A549 (cell line): ENCODE measurements at regions not wholly inside any gene's neighbourhood (a gene's known extent, or its start where the extent isn't known, plus 50 kb on each side); places are given as distances from the start of the nearest gene placed in this dataset.
A peak's percentile ranks its signal among the peaks of the same experiment; 100 is the strongest.

Source experiments
- ATAC-seq, 2 experiments: fragments of 200-7000 bp in 1 of 2; fragments of >200 bp in 1 of 2; cut with Nextera tagmentation in 1 of 2; cut with Tn5 transposase in 1 of 2; 3 replicates each; pipeline versions ENCODE4 v1.8.0 to v1.9.1; 2018 to 2020; ENCODE audit warnings: mild to moderate bottlenecking in 1 of 2, moderate library complexity in 1 of 2
- CTCF ChIA-PET: fragments of 300-600 bp; sonication (Branson Sonifier 250); formaldehyde crosslinking; extraction: SDS; loops from one replicate; lab custom pipeline; 2021; ENCODE audit warnings: antibody characterized with exemption, inconsistent platforms; lab: Yijun Ruan, JAX
- POLR2A ChIA-PET: fragments of 350-600 bp; formaldehyde crosslinking; extraction: SDS; loops from one replicate; lab custom pipeline; 2021; ENCODE audit warnings: antibody characterized with exemption, inconsistent platforms; lab: Yijun Ruan, JAX
- DNase-seq, 2 experiments: peaks; one replicate each; pipeline versions ENCODE4 v3.0.0 to v3.0.0-alpha.2; 2011 to 2016; ENCODE audit warnings: low read depth in 1 of 2, low spot score in 1 of 2
- FAIRE-seq: peaks from 2 replicates; lab custom pipeline; 2011; peaks lifted over from hg19 to GRCh38; lab: Jason Lieb, UNC
- H3K27ac ChIP-seq, 2 experiments: fragments of >200 bp; sonication (Bioruptor Twin); formaldehyde crosslinking; 3 replicates each; pipeline ENCODE4 v1.5.1; 2016 to 2017
- H3K4me1 ChIP-seq: fragments of >200 bp; sonication (Bioruptor Twin); formaldehyde crosslinking; 3 replicates; pipeline ENCODE4 v1.6.1; 2016
- H3K4me2 ChIP-seq: fragments of >200 bp; sonication (Bioruptor Twin); formaldehyde crosslinking; 3 replicates; pipeline ENCODE4 v1.6.1; 2016
- H3K4me3 ChIP-seq: fragments of >200 bp; sonication (Bioruptor Twin); formaldehyde crosslinking; 3 replicates; pipeline ENCODE4 v1.5.1; 2016
- H3K9me3 ChIP-seq: fragments of >200 bp; sonication (Bioruptor Twin); formaldehyde crosslinking; 3 replicates; pipeline ENCODE4 v1.6.1; 2016
- CBX2 ChIP-seq: fragments of 200-600 bp; sonication (generic); IDR thresholded peaks from 2 replicates; pipeline ENCODE4 v1.6.1; 2016; ENCODE audit warnings: low read depth, mild to moderate bottlenecking, borderline replicate concordance
- CBX8 ChIP-seq: fragments of 200-600 bp; sonication (generic); IDR thresholded peaks from 2 replicates; pipeline ENCODE4 v1.6.1; 2016
- CTCF ChIP-seq: fragments of >200 bp; sonication (Bioruptor Twin); formaldehyde crosslinking; IDR thresholded peaks from 3 replicates; pipeline ENCODE4 v1.5.1; 2016
- EHMT2 ChIP-seq: fragments of 200-600 bp; sonication (generic); IDR thresholded peaks from 2 replicates; pipeline ENCODE4 v1.6.1; 2016; ENCODE audit warnings: antibody characterized with exemption, low read depth, mild to moderate bottlenecking, moderate library complexity
- ELK1 ChIP-seq: fragments of 150-350 bp; IDR thresholded peaks from 2 replicates; pipeline ENCODE4 v1.6.1; 2014; ENCODE audit warnings: low read depth, mild to moderate bottlenecking, low read length
- FOSL2 ChIP-seq, 2 experiments: fragments of 450-650 bp in 1 of 2; fragments of >200 bp in 1 of 2; sonication (Bioruptor Twin) in 1 of 2; formaldehyde crosslinking; IDR thresholded peaks; 2 replicates each; pipeline versions ENCODE4 v1.5.0 to v1.6.1; 2016 to 2020; ENCODE audit warnings: mild to moderate bottlenecking in 1 of 2, moderate library complexity in 1 of 2
- GATA3 ChIP-seq: IDR thresholded peaks from 2 replicates; pipeline ENCODE4 v1.6.1; 2012; ENCODE audit warnings: borderline replicate concordance
- HEYL ChIP-seq: fragments of 250-450 bp; sonication (Bioruptor Pico); IDR thresholded peaks from 2 replicates; pipeline ENCODE4 v1.8.0; 2021; ENCODE audit warnings: mild to moderate bottlenecking, moderate library complexity
- KDM1A ChIP-seq: fragments of 200-600 bp; sonication (generic); IDR thresholded peaks from 2 replicates; pipeline ENCODE4 v1.6.1; 2016; ENCODE audit warnings: low read depth, mild to moderate bottlenecking
- KDM5A ChIP-seq: fragments of 200-600 bp; sonication (generic); IDR thresholded peaks from 2 replicates; pipeline ENCODE4 v1.6.1; 2016; ENCODE audit warnings: antibody characterized with exemption, mild to moderate bottlenecking
- MYC ChIP-seq: IDR thresholded peaks from 2 replicates; pipeline ENCODE4 v1.6.1; 2012; ENCODE audit warnings: mild to moderate bottlenecking, inconsistent platforms, low read length, improper control_type of control experiment, borderline replicate concordance
- NPAS2 ChIP-seq: fragments of 250-450 bp; sonication (Bioruptor Pico); IDR thresholded peaks from 2 replicates; pipeline ENCODE4 v1.8.0; 2022; ENCODE audit warnings: mild to moderate bottlenecking, moderate library complexity, borderline replicate concordance
- RAD21 ChIP-seq, 2 experiments: fragments of >200 bp in 1 of 2; sonication (Bioruptor Twin) in 1 of 2; formaldehyde crosslinking in 1 of 2; IDR thresholded peaks in 1 of 2; conservative IDR thresholded peaks in 1 of 2; 2 replicates in 1 of 2; 3 replicates in 1 of 2; pipeline ENCODE4 v1.6.1; 2012 to 2018; ENCODE audit warnings: inconsistent platforms in 1 of 2
- RFX5 ChIP-seq: fragments of 450-650 bp; IDR thresholded peaks from 2 replicates; pipeline ENCODE4 v1.7.1; 2014; ENCODE audit warnings: antibody characterized with exemption, mild to moderate bottlenecking, moderate library complexity
- RNF2 ChIP-seq: fragments of 200-600 bp; sonication (generic); IDR thresholded peaks from 2 replicates; pipeline ENCODE4 v1.6.1; 2016; ENCODE audit warnings: low read depth, mild to moderate bottlenecking, antibody characterized with exemption, moderate library complexity, borderline replicate concordance
- SMC3 ChIP-seq: fragments of >200 bp; sonication (Bioruptor Twin); formaldehyde crosslinking; IDR thresholded peaks from 3 replicates; pipeline ENCODE4 v1.6.1; 2018; ENCODE audit warnings: inconsistent platforms
- SREBF2 ChIP-seq: fragments of 450-650 bp; IDR thresholded peaks from 2 replicates; pipeline ENCODE4 v1.6.1; 2014; ENCODE audit warnings: mild to moderate bottlenecking, moderate library complexity
- TFCP2L1 ChIP-seq: fragments of 250-450 bp; sonication (Bioruptor Pico); IDR thresholded peaks from 2 replicates; pipeline ENCODE4 v1.5.0; 2021; ENCODE audit warnings: mild to moderate bottlenecking
- TP53 ChIP-seq: fragments of 250-450 bp; sonication (Bioruptor Pico); IDR thresholded peaks from 2 replicates; pipeline ENCODE4 v1.5.0; 2021; ENCODE audit warnings: mild to moderate bottlenecking, moderate library complexity
- ZFP36 ChIP-seq: fragments of 450-650 bp; IDR thresholded peaks from 2 replicates; pipeline ENCODE4 v1.6.1; 2014; ENCODE audit warnings: borderline replicate concordance; ENCODE audit not compliant: partially characterized antibody
- ZNF302 ChIP-seq: fragments of 250-450 bp; sonication (Bioruptor Pico); IDR thresholded peaks from 2 replicates; pipeline ENCODE4 v1.9.0; 2021; ENCODE audit warnings: inconsistent platforms, mild to moderate bottlenecking, moderate library complexity
- ZSCAN20 ChIP-seq: fragments of 250-450 bp; sonication (Bioruptor Pico); IDR thresholded peaks from 2 replicates; pipeline ENCODE4 v1.8.0; 2022; ENCODE audit warnings: mild to moderate bottlenecking, moderate library complexity
- WGBS: methylation state at CpG from one replicate; pipeline ENCODE4 v1.1.6; 2017; ENCODE audit errors: missing lambda C conversion rate; 5-methylcytosine and 5-hydroxymethylcytosine counted together
- TF ChIP-seq, protein P1 (sequence below): fragments of 250-450 bp; sonication (Bioruptor Pico); IDR thresholded peaks from 2 replicates; pipeline ENCODE4 v1.5.0; 2021; ENCODE audit warnings: mild to moderate bottlenecking, moderate library complexity, borderline replicate concordance
- TF ChIP-seq, protein P2 (sequence below): IDR thresholded peaks from 2 replicates; pipeline ENCODE4 v1.6.1; 2012; ENCODE audit warnings: low read depth, borderline replicate concordance

DNA sequence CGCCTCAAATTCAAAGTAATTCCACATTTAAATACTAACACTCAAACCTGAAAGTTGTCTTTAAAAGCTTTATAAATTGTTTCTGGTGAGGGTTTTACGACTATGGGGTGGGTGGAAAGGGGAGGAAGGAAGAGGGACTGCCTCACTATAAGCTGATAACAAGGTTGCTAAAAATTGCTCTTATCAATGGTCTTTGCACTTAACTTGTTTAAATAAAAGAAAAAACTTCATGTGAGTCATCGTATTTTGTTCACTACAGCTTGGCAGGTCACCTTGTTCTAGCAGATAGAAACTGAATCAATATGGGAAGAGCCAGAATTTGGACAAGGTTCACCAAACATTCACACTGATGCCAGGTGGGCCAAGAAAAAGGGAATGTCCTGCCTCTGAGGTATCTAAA, 129.2 kb downstream of the TES start:
- 38% methylated on average over 3 of the region's 3 CpGs for WGBS
- ATAC-seq (peak in 1 of 2 experiments; percentile 59; a peak in 3 of 6 replicates), DNase-seq (no peak), FAIRE-seq (no peak)
- POLR2A ChIA-PET: no interaction called here
- Histone ChIP-seq H3K4me1 (peaks cover 35% of the 10 kb centered on the region), H3K9me3 (peaks cover 8% of the 10 kb centered on the region; the same call in 1 of the 3 replicates), H3K4me2 (peak overlapping the region; percentile 57), H3K4me3 (no peak overlapping the region), H3K27ac (peak overlapping the region; percentile 44 to 68; a peak in 5 of 6 replicates)
- CTCF ChIA-PET: interaction anchor here (0.7 to 3.1 kb wide), 8 partner anchors 14 to 249 kb away, joined by 3 to 16 read pairs (median 4); no protein-coding TSS in a partner anchor
- TF ChIP-seq FOSL2 (IDR thresholded peaks at IDR 0.05): no peak
- peak; percentile 69 for TF ChIP-seq FOSL2 (CRISPR knock-in tag; IDR thresholded peaks at IDR 0.05)
- 0 out of 2 replicates have a peak, but pooled peaks have one; percentile 34 for TF ChIP-seq GATA3
- TF ChIP-seq EHMT2: no peak
- no peak for TF ChIP-seq HEYL (CRISPR knock-in tag)

DNA sequence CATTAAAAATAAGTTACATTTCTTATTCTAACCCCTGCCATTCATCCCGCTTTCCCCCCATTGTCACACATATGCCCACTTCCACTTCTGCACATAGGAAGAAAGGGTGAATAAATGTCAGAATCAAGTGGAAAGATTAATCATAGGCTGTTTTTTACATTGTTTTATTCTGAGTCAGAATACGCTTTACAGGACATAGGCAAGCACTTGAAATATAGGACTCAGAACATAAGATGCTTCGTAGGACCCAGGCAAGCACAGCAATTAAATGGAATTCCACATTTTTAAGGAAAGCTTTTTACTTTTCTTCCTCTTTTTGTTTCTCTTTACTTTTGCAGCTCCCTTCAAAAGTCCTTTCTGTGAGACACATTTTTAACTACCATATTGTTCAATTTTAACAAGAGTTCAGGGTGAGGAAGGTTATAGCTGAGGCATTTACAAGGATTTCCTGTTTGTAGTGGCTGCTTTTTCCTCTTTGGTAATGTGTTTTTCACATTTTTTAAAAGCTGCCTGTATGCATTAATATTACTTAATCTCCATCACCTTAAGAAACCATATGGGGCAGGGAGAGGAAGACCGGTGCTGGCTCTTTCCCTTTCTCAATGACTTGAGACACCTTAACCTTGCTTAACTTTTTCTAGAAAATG, 130.0 kb downstream of the TES start:
- peak overlapping the region; percentile 44 to 68; a peak in 5 of 6 replicates for H3K27ac ChIP-seq
- no peak for TF ChIP-seq RFX5
- TF ChIP-seq ZFP36: no peak
- no peak for TF ChIP-seq SREBF2
- TF ChIP-seq GATA3: no peak
- TF ChIP-seq KDM1A: no peak
- TF ChIP-seq TFCP2L1 (CRISPR knock-in tag): no peak
- TF ChIP-seq CBX8: no peak
- TF ChIP-seq, protein P1, sequence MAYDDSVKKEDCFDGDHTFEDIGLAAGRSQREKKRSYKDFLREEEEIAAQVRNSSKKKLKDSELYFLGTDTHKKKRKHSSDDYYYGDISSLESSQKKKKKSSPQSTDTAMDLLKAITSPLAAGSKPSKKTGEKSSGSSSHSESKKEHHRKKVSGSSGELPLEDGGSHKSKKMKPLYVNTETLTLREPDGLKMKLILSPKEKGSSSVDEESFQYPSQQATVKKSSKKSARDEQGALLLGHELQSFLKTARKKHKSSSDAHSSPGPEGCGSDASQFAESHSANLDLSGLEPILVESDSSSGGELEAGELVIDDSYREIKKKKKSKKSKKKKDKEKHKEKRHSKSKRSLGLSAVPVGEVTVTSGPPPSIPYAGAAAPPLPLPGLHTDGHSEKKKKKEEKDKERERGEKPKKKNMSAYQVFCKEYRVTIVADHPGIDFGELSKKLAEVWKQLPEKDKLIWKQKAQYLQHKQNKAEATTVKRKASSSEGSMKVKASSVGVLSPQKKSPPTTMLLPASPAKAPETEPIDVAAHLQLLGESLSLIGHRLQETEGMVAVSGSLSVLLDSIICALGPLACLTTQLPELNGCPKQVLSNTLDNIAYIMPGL (CRISPR knock-in tag): no peak
- TF ChIP-seq KDM5A: no peak
- H3K4me1 ChIP-seq: peaks cover 35% of the 10 kb centered on the region
- ChIA-PET POLR2A (no interaction called here), CTCF (interaction anchor here (0.8 to 3.1 kb wide), 10 partner anchors 13 to 248 kb away, joined by 3 to 16 read pairs (median 4); no protein-coding TSS in a partner anchor)
- ATAC-seq (peak; percentile 50 to 82; a peak in 4 of 6 replicates), FAIRE-seq (no peak), DNase-seq (no peak)
- H3K9me3 ChIP-seq: peaks cover 9% of the 10 kb centered on the region; the same call in 1 of the 3 replicates
- 28% methylated on average over 4 of the region's 4 CpGs for WGBS
- no peak overlapping the region for H3K4me3 ChIP-seq
- peak overlapping the region; percentile 57 for H3K4me2 ChIP-seq

DNA sequence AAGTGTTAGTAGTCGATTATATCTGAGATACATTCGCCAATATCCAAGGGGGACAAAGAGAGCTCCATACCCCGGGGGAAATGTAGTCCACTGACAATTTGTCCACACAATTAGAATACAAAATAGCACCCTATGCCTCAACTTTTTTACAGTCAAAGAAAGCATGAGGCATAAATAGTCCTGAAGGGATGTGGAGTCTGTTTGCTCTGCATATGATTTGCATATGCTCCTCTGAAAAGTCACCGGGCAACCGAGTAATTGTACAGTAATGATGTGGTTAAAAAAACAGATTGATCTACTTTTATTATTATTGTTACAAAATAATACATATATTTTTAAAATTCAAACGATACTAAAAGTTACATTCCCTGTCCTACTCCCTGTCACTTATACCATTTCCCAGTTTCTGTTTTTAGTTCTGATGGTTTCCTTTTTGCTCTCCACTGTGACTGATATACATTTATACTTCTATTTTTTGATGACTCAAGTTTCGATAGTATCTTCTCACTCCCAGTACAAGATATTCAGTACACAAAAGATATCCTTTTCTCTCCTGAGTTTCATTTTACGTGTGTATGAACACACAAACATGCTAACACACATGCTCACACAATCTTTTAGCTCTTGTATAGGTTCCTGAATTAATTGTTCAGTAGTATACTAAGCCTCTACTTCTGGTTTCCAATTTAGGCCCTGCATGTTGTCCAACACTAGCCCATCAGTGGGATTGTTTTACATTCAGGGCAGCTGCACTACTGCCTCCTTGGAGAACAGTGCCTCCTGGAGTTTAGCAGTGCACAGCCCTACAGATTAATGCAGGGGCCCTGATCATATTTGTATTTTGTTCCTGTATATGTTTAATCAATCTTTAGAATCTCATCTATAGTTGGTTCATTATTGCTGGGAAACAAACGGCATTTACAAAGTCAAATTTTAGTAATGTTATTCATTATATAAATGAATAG, 130.9 kb downstream of the TES start:
- Histone ChIP-seq H3K4me3 (no peak overlapping the region), H3K4me1 (peaks cover 35% of the 10 kb centered on the region), H3K27ac (peak overlapping the region; percentile 44 to 68; a peak in 5 of 6 replicates), H3K9me3 (peaks cover 11% of the 10 kb centered on the region; the same call in 2 of the 3 replicates), H3K4me2 (peak overlapping the region; percentile 57; the same call in 2 of the 3 replicates)
- ChIA-PET CTCF (interaction anchor here (0.8 to 3.1 kb wide), 5 partner anchors 12 to 248 kb away, joined by 3 to 16 read pairs (median 3); no protein-coding TSS in a partner anchor), POLR2A (no interaction called here)
- FAIRE-seq: peak; percentile 89
- 88% methylated on average over 9 of the region's 9 CpGs for WGBS
- peak in 1 of 2 experiments; percentile 81; a peak in 3 of 6 replicates for ATAC-seq
- DNase-seq: peak in 1 of 2 experiments; percentile 48
- TF ChIP-seq SMC3: peak; percentile 37; the same call in 1 of the 3 replicates
- TF ChIP-seq CBX2: no peak
- TF ChIP-seq RNF2: no peak
- TF ChIP-seq, protein P2, sequence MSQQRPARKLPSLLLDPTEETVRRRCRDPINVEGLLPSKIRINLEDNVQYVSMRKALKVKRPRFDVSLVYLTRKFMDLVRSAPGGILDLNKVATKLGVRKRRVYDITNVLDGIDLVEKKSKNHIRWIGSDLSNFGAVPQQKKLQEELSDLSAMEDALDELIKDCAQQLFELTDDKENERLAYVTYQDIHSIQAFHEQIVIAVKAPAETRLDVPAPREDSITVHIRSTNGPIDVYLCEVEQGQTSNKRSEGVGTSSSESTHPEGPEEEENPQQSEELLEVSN: no peak
- no peak for TF ChIP-seq TP53 (CRISPR knock-in tag)
- TF ChIP-seq NPAS2: no peak
- TF ChIP-seq ZNF302: no peak
- TF ChIP-seq CTCF: peak; percentile 36
- TF ChIP-seq ELK1: no peak
- TF ChIP-seq FOSL2 (IDR thresholded peaks at IDR 0.05): no peak
- TF ChIP-seq FOSL2 (CRISPR knock-in tag; IDR thresholded peaks at IDR 0.05): no peak
- peak; percentile 49 to 59 for TF ChIP-seq RAD21 (conservative IDR thresholded peaks at IDR 0.05 in 1 of 2, IDR thresholded peaks at IDR 0.05 in 1 of 2)
- TF ChIP-seq ZSCAN20 (CRISPR knock-in tag): no peak
- no peak for TF ChIP-seq MYC
